Breast epithelium (tissue), 3 donors: ENCODE measurements at regions not wholly inside any gene's neighbourhood (a gene's known extent, or its start where the extent isn't known, plus 50 kb on each side); places are given as distances from the start of the nearest gene placed in this dataset.

Source experiments
- CTCF ChIP-seq, 3 donors: fragments of 450-650 bp; IDR thresholded peaks; one replicate each; pipeline ENCODE4 v1.5.1; 2016 to 2017; ENCODE audit warnings: antibody characterized with exemption in 3 of 3, mild to moderate bottlenecking in 3 of 3, moderate library complexity in 3 of 3
- POLR2A ChIP-seq: fragments of 450-650 bp; IDR thresholded peaks from one replicate; pipeline ENCODE4 v1.6.1; 2016; ENCODE audit warnings: antibody characterized with exemption, mild to moderate bottlenecking, moderate library complexity
- POLR2AphosphoS5 ChIP-seq, 3 donors: sonication (generic); formaldehyde crosslinking; IDR thresholded peaks; one replicate each; pipeline ENCODE4 v1.6.1; 2017; ENCODE audit warnings: antibody characterized with exemption in 3 of 3

GRCh38 chr5:101160002-101160401 is 256.9 kb upstream of the ST8SIA4 start:
- TF ChIP-seq CTCF (IDR thresholded peaks at IDR 0.05) = no peak
- TF ChIP-seq POLR2A = no peak
- TF ChIP-seq POLR2AphosphoS5 (IDR thresholded peaks at IDR 0.05) = no peak
